ENCODE measurements at regions not wholly inside any gene's neighbourhood (a gene's known extent, or its start where the extent isn't known, plus 50 kb on each side); places are given as distances from the start of the nearest gene placed in this dataset.

DNA sequence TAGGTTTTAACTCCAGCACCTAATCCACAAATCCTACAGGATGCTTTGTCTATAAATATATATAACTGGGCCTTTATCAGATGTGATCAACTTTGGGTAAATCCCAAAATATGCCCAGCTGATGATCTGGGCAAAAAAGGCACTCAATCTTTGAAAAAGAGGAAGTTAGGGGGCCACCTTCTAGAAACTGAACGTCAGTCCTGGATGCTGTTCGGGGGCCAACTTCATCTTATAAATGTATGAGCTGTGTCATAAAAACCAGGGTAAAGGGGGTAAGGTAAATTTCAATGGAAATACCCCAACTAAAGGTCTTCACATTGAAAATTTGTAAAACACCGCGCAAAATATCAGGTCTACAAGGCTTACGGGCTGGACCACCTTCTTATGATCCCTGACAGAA lies 264.4 kb upstream of the UBE2E2 start:
- Histone ChIP-seq H3K36me3 (no peaks in the 10 kb centered on the region), H3K27me3 (no peaks in the 10 kb centered on the region), H3K27ac (no peak overlapping the region), H3K4me1 (no peaks in the 10 kb centered on the region), H3K9me3 (peaks cover 0 to 4% of the 10 kb centered on the region in 2 donors), H3K4me3 (no peak overlapping the region)
- TF ChIP-seq, protein P1, sequence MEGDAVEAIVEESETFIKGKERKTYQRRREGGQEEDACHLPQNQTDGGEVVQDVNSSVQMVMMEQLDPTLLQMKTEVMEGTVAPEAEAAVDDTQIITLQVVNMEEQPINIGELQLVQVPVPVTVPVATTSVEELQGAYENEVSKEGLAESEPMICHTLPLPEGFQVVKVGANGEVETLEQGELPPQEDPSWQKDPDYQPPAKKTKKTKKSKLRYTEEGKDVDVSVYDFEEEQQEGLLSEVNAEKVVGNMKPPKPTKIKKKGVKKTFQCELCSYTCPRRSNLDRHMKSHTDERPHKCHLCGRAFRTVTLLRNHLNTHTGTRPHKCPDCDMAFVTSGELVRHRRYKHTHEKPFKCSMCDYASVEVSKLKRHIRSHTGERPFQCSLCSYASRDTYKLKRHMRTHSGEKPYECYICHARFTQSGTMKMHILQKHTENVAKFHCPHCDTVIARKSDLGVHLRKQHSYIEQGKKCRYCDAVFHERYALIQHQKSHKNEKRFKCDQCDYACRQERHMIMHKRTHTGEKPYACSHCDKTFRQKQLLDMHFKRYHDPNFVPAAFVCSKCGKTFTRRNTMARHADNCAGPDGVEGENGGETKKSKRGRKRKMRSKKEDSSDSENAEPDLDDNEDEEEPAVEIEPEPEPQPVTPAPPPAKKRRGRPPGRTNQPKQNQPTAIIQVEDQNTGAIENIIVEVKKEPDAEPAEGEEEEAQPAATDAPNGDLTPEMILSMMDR (IDR thresholded peaks at IDR 0.05), result no peak
- no peak for DNase-seq (ENCODE audit: low spot score)

DNA sequence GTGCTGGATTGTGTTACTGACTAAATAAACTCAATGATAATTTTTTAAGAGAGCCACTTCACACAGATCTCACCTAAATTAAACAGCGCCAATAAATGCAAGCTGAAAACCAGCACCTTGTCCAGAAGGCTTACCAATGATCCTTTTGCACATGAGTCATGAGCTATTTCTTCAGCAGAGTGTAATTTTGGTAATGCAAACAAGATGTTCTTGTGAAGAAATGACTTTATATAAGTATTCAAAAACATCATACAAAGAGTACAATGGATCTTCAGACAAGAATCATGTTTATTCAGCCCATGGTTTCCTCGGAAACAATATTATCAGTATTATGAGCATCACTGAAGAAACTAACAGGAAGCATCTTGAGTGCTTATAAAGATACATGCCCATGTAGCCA lies 263.8 kb upstream of the UBE2E2 start:
- Histone ChIP-seq H3K4me3 (no peak overlapping the region), H3K4me1 (no peaks in the 10 kb centered on the region)

DNA sequence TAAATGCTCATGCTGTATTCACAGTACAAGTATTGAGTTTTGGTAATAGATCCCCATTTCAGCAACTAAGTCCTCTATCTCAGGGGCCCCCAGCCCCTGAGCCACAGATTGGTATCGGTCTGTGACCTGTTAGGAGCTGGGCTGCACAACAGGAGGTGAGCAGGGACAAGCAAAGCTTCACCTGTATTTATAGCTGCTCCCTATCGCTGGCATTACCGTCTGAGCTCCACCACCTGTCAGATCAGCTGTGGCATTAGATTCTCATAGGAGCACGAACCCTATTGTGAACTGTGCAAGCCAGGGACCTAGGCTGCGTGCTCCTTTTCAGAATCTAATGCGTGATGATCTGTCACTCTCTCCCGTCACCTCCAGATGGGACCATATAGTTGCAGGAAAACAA lies 262.8 kb upstream of the UBE2E2 start:
- H3K4me3 ChIP-seq, result no peak overlapping the region

More for the DNA sequence above, 263.8 kb upstream of the UBE2E2 start:
- no peak for DNase-seq (ENCODE audit: low spot score)
- Histone ChIP-seq H3K27me3 (no peaks in the 10 kb centered on the region), H3K27ac (no peak overlapping the region), H3K36me3 (no peaks in the 10 kb centered on the region), H3K9me3 (peaks cover 0 to 4% of the 10 kb centered on the region in 2 donors)
- TF ChIP-seq, protein P1 (IDR thresholded peaks at IDR 0.05), result no peak

DNA sequence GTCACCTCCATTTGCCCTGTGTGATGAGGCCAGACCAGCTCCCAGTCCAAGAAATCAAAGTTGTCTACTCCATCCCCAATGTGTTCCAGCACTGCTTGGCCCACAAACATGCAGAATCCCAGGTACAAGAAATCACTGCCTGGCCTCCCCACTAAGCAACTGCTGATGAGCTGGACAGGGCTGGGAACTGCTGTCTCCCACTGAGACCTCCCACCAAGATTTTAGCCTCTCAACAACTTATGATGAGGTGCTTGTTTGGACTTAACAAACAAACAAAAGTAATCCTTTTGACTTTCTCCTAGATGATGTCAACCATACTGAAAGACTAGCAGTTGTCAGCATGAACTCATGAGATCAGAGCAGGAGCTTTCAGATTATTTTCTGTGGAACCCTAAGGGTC lies 260.1 kb upstream of the UBE2E2 start:
- Histone ChIP-seq H3K4me1 (no peaks in the 10 kb centered on the region), H3K27me3 (no peaks in the 10 kb centered on the region), H3K36me3 (no peaks in the 10 kb centered on the region), H3K4me3 (no peak overlapping the region), H3K27ac (no peak overlapping the region), H3K9me3 (no peaks in the 10 kb centered on the region)
- TF ChIP-seq, protein P1 (IDR thresholded peaks at IDR 0.05), result no peak
- no peak for DNase-seq (ENCODE audit: low spot score)

More for the DNA sequence above, 262.8 kb upstream of the UBE2E2 start:
- H3K27ac ChIP-seq, result no peak overlapping the region
- H3K9me3 ChIP-seq, result peaks cover 0 to 4% of the 10 kb centered on the region in 2 donors
- no peaks in the 10 kb centered on the region for H3K4me1 ChIP-seq
- no peaks in the 10 kb centered on the region for H3K36me3 ChIP-seq
- TF ChIP-seq, protein P1 (IDR thresholded peaks at IDR 0.05), result no peak
- H3K27me3 ChIP-seq, result no peaks in the 10 kb centered on the region
- no peak for DNase-seq (ENCODE audit: low spot score)

DNA sequence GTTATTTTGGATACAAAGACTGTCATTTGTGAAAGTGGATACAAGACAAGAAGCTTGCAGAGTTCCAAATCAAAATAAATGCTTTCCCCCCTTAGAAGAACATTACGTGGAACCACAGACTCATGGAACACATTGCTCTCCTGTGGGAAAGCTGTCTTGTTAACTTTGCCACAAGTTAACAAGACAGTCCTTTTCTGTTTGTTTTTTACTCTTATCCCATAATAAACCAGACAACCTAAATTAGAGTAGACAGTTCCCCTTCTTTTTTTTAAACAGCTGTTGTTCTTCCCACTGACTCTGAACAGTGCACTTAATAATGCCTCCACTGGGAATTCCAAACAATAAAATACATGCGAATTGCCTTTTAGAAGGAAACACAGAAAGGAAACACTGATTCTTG lies 255.3 kb upstream of the UBE2E2 start:
- Histone ChIP-seq H3K4me1 (no peaks in the 10 kb centered on the region), H3K27me3 (no peaks in the 10 kb centered on the region), H3K4me3 (no peak overlapping the region), H3K9me3 (no peaks in the 10 kb centered on the region), H3K27ac (no peak overlapping the region), H3K36me3 (no peaks in the 10 kb centered on the region)
- TF ChIP-seq, protein P1 (IDR thresholded peaks at IDR 0.05), result no peak
- no peak for DNase-seq (ENCODE audit: low spot score)

DNA sequence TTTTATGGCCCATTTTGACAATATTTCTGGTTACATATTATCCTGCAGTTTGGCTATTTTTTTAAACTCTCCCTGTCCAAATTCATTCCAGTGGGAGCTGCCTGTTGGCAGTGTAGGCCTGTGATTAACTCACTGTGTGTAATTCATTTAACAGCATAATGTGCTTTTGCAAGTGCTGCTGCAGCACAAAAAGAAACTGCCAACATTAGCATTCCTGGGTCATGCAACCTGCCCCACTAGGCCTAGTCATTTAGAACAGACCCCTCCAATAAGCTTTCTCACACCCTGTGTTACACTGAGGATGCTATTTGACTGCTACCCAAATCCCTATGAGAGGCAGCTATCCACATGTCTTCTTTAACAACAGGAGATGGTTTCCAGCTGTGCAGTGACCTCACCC lies 251.2 kb upstream of the UBE2E2 start:
- H3K4me3 ChIP-seq, result no peak overlapping the region
- H3K9me3 ChIP-seq, result no peaks in the 10 kb centered on the region
- no peaks in the 10 kb centered on the region for H3K27me3 ChIP-seq
- H3K27ac ChIP-seq, result no peak overlapping the region
- no peaks in the 10 kb centered on the region for H3K4me1 ChIP-seq
- no peak for DNase-seq (ENCODE audit: low spot score)
- H3K36me3 ChIP-seq, result no peaks in the 10 kb centered on the region
- TF ChIP-seq, protein P1 (IDR thresholded peaks at IDR 0.05), result no peak
